DMS114 treated with DMSO at 0.1 percent for 48 hours (cell line): ENCODE measurements at regions not wholly inside any gene's neighbourhood (a gene's known extent, or its start where the extent isn't known, plus 50 kb on each side); places are given as distances from the start of the nearest gene placed in this dataset.
A peak's percentile ranks its signal among the peaks of the same experiment; 100 is the strongest.
"Not testable (repeated sequence)": the region's sequence is repeated elsewhere in the genome, so short reads cannot be mapped to it uniquely, and the experiment has no call there.

Experiments used
- DNase-seq: peaks from one replicate; lab custom pipeline; 2025; ENCODE audit not compliant: unreplicated experiment; lab: John Stamatoyannopoulos, UW

DNA sequence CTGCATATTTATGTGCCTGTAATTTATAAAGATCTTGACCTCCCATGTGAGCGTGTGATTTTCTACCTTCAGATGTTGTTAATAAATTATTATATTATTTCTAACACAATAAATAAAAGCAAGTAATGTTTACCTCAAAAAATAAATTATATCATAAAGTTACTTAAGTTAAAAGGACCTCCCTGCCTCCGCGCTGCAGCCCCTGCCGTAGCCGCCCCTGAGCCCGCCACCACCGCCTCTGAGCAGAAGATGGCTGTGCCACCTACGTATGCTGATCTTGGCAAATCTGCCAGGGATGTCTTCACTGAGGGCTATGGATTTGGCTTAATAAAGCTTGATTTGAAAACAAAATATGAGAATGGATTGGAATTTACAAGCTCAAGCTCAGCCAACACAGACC lies 119.6 kb upstream of the BRWD3 start:
- DNase-seq = no peak

DNA sequence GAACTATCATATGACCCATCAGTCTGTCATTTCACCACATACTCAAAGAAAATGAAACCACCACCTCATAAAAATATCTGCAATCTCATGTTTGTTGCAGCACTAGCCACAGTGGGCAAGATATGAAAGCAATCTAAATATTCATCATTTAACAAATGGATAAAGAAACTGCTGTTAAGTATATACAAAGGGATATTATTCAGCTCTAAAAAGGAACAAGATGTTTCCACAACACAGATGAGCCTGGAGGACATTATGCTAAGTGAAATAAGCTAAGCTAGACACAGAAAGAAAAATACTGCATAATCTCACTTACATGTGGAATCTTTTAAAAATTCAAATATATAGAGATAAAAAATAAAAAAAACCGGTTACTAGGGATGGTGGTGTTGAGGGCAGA lies 108.2 kb upstream of the BRWD3 start:
- no peak for DNase-seq

DNA sequence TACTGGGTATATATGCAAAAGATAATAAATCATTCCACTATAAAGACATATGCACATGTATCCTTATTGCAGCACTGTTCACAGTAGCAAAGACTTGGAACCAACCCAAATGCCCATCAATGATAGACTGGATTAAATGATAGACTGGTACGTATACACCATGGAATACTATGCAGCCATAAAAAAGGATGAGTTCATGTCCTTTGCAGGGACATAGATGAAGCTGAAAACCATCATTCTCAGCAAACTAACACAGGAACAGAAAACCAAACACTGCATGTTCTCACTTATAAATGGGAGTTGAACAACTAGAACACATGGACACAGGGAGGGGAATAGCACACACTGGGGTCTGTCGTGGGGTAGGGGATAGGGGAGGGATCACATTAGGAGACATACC lies 102.7 kb upstream of the BRWD3 start:
- not testable (repeated sequence) for DNase-seq

DNA sequence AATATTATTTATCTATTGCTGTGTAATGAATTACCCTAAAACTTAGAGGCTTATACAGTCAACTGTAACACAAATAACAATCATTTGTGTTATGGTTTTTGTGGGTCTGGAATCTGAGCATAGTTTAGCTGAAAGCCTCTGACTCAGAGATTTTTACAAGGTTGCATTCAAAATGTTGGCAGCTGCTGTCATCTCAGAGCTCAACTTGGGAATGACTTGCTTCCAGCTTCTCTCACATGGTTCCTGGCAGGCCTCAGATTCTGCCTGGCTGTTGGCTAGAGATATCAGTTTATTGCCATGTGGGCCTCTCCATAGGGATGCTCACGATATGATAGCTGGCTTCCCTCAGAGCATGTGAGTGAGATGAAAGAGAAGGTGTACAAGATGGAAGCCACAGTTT lies 70.2 kb upstream of the BRWD3 start:
- DNase-seq = no peak

DNA sequence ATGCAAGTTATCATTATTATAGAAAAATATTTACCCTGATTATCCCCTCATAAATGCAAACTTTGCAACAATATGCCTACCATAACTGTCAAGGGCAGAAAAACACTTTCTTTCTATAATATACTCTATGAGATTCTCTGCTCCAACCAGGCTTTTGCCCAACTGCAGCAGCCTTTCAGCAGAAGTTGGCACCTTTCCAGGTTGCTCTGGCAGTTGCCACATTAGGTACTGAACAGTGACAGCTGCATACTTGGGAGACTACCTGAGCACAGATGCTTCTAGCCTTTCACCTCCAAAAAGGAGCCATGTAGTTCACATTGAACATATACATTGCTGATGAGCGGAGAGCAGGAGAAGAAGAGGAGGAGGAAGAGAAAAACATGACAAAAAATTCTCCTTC lies 69.5 kb upstream of the BRWD3 start:
- DNase-seq = no peak

DNA sequence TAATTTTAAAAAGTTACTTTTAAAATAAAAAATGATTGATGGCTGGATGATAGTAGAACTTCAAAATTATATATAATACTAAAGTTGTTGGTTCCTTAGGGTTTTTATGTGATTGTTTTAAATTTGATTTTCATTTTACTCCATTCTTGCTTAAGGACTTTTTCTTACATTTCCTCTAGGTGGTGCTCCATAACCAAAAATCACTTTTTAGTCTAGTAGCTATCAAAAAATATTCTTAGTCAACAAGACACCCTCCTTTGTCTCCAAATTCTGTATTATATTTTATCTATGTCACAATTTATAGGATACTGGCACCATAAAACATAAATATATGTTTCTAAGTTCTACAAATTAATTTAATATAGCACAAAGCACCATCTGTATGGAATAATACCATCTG lies 67.2 kb upstream of the BRWD3 start:
- DNase-seq = peak; percentile 34
